GM20431 (cell line): ENCODE measurements at regions not wholly inside any gene's neighbourhood (a gene's known extent, or its start where the extent isn't known, plus 50 kb on each side); places are given as distances from the start of the nearest gene placed in this dataset.

ENCODE experiments used
- in situ Hi-C: fragments of 300-500 bp; cut with MseI, MboI; formaldehyde crosslinking; loops from one replicate; pipeline ENCODE4 v1.15.0; 2020; ENCODE audit warnings: low sequenced_read_pairs; ENCODE audit not compliant: unreplicated experiment

DNA sequence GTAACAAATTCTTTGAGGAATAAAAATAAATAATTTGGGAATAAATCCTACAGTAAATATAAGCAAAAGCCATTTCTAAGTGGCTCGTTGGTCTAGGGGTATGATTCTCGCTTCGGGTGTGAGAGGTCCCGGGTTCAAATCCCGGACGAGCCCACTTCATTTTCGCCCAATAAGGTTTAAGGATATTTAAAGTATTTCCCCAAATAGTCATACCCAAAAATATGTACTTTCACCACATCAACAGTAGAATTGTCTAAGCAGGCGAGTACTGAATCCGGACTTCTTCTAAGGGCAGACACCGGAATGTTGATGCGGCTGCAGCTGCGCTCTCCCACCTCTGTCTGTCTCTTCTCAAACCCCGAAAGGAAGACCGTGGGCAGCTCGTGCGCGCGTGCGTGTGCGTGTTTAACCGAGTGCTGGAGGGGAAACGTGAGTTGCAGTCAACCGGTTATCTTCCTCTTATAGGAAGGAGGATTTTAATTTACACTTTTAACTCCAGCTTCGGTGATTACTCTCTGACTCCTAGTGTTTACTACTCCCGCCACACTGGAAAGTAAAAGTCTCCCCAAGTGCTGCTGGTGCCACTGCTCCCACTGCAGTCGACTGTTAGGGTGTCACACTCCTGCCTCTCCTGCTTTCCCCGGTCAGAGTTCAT lies 155.7 kb upstream of the PRSS16 start:
- in situ Hi-C loops = no loop called here

DNA sequence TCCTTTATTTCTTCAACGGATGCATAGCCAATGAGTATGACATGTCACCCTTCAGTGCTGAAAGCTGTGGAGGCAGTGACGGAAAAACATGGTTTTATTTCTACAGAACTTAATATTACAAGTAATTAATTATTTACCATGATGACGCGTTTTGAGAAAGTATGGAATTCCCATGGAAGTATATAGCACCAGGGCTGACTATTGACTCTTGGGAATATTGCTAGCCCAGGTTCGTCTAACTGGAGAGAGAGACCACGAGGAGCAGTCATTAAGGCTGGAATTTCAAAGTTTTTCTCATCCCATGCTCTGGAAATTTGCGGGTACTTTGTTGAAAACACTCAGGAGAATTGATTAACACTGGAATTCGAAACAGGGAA lies 155.2 kb upstream of the PRSS16 start:
- in situ Hi-C loops = no loop called here

- in situ Hi-C loops = no loop called here
These were observed 151.6 kb upstream of the PRSS16 start for GRCh38 chr6:27095914-27096313.

- in situ Hi-C loops = no loop called here
These were observed 150.5 kb upstream of the PRSS16 start for GRCh38 chr6:27096834-27097511.

GRCh38 chr6:27098956-27099355 lies 148.5 kb upstream of the PRSS16 start:
- in situ Hi-C loops = no loop called here

DNA sequence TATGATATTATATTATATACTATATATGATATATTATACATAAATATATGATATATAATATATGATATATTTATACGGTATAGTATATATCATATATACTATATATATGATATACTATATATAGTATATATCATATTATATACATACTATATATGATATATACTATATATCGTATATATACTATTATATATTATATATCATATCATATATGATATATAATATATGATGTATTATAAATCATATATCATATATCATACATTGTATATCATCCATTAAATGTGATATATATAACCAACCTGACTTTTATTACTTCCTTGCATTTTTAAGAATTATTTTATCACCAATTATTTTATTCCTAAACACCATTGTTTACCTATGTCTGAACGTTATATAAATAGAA lies 146.6 kb upstream of the PRSS16 start:
- in situ Hi-C loops = no loop called here

- in situ Hi-C loops = no loop called here
These were observed 145.7 kb upstream of the PRSS16 start for GRCh38 chr6:27101824-27102223.

DNA sequence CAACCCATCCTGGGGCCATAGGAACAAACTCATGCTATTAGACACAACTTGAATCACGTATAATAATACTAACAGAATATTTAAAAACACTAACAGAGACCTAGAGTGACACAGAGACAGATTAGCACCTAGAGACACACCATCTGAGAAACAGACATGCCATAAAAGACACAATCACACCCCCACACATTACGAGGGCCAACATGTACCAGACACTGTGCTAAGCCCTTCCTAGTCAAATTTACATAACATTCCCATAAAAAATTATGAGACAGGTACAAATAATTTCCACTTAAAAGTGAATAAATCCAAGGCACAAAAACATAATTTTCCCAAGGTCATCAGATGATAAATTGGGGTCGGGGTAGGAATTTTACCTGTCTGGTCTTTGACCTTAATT lies 141.1 kb upstream of the PRSS16 start:
- in situ Hi-C loops = no loop called here

GRCh38 chr6:27111743-27112142 lies 135.8 kb upstream of the PRSS16 start:
- in situ Hi-C loops = no loop called here

- in situ Hi-C loops = no loop called here
These were observed 134.5 kb upstream of the PRSS16 start for GRCh38 chr6:27112974-27113373.

DNA sequence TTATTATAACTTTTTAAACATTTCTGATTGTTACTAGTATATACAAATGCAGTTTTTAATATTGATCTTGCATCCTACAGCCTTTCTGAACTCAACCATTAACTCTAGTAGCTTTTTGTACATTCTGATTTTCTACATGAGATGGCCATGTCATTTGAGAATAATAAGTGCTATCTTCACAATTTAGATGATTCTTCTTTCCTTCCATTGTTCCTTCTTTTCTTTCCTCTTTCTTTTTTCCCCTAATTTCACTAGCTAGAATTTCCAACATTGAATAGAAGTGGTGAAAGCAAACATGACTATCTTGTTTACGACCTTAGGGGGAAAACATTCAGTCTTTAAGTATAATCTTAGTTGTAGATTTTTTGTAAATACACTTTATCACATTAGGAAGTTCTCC lies 128.2 kb upstream of the PRSS16 start:
- in situ Hi-C loops = no loop called here

GRCh38 chr6:27119761-27120160 lies 127.7 kb upstream of the PRSS16 start:
- in situ Hi-C loops = no loop called here

DNA sequence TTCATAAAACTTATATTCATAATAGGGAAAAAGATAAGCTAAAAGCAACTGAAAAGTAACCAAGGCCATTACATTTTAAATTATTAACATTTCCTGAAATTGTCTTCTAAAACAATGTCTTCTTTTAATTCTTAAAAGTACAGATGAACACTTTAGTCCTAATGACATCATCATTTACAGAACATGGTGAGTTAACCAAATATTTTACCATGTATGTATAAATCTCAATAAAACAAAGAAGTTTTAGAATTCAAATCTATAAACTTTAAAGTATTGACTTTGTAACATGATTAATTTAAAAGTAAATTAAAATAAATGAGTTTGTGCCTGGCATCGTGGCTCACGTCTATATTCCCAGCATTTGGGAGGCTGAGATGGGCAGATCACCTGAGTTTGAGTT lies 125.9 kb upstream of the PRSS16 start:
- in situ Hi-C loops = no loop called here

DNA sequence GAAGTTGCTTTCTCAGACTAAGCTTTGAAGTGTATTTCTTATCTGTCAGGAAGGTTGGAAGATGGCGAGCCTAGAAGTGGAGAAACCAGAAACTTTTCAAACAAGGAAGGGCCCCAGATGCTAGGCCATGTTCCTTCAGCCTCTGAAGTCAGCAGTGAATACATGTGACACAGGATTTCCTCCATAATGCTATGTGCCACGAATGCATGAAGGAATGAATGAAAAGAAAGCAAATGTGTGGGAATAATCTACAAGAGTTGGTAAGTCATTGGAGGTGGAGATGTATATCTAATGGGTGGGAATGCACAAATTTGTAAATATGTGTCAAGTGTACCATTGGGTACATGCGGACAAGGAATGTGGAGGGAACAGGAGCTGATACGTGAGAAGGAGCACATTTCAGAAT lies 123.2 kb upstream of the PRSS16 start:
- in situ Hi-C loops = no loop called here

DNA sequence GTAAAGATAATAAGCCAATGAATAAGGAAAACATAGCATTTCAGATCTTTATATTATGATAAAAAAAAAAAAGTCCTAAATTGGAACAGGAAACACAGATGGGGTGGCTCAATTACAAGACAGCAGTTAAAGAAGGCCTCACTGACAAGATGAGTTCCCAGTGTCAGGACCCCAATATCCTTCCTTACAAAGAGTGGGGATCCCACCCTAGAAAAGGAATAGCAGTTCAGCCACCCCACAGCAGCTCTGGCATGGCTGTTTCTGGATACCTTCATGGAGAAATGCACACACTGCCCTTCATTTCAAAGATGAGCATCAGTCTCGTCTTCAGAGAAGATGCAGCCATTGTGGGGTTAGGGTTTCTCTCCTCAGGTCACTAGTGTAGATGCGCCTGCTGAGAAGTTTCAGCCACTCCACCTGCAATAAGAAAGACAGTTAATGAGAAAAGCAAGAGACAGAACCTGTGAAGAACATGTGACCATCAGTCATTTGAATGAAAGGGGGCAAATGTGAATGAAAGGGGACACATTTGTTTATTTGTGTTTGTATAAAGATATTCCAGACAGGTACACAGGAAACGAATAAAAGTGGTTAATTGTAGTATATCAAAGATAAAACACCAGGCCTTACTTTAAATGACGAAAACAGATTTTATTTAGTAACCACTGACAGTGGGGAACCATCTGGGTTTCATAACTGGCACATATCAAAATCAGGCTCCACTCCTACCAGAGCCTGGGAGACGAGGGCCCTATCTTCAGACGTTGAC lies 121.3 kb upstream of the PRSS16 start:
- in situ Hi-C loops = loop anchor here (25.0 kb wide), 2 partner anchors 914 to 1089 kb away; a partner anchor contains a TSS

DNA sequence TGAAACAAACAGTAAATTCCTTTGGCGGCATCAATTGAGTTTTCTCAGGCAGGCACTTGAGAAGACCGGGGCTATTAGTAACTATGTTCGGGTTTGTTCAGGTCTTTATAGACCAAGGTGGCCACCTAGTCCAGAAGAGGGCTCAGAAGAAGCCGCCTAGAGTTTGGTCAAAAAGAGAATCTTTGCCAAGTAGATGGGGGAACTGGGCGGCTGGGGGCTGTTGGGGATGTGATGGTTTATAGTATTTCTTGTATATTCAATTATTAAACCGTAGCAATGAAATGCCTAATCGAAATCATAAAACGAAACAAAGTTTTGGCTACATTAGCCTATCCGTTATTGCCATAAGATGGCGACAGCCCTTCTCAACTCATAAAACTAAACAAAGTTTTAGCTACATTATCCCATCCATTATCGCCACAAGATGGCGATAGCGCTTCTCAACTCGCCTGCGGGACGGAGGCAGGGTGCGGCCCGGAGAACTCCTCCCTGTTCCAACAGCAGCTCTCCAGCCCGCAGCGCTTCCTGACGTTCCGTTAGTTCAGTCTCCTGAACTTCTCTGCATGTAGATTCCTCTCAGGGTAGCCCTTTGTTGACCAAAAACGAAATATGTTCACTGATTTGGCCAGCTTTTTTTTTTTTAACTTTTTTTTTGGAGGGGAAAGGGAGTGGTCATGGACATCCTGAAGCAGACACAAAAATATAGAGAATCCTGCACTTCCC lies 120.5 kb upstream of the PRSS16 start:
- in situ Hi-C loops = loop anchor here (25.0 kb wide), 2 partner anchors 915 to 1090 kb away; a partner anchor contains a TSS

DNA sequence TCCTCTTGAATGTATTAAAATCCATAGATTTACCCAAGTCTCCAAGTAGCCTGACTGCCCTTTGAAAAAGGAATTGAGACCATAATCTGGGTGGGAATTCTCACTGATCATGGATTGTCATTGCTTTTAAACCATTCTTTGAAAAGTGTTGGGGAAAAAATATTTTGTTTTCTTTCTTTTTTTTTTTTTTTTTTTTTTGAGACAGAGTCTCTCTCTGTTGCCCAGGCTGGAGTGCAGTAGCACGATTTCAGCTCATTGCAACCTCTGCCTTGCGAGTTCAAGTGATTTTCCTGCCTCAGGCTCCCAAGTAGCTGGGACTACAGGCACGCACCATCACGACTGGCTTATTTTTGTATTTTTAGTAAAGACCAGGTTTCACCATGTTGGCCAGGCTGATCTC lies 119.6 kb upstream of the PRSS16 start:
- in situ Hi-C loops = loop anchor here (25.0 kb wide), 2 partner anchors 916 to 1091 kb away; a partner anchor contains a TSS

GRCh38 chr6:27128311-27129094 lies 119.0 kb upstream of the PRSS16 start:
- in situ Hi-C loops = loop anchor here (25.0 kb wide), 2 partner anchors 916 to 1091 kb away; a partner anchor contains a TSS

DNA sequence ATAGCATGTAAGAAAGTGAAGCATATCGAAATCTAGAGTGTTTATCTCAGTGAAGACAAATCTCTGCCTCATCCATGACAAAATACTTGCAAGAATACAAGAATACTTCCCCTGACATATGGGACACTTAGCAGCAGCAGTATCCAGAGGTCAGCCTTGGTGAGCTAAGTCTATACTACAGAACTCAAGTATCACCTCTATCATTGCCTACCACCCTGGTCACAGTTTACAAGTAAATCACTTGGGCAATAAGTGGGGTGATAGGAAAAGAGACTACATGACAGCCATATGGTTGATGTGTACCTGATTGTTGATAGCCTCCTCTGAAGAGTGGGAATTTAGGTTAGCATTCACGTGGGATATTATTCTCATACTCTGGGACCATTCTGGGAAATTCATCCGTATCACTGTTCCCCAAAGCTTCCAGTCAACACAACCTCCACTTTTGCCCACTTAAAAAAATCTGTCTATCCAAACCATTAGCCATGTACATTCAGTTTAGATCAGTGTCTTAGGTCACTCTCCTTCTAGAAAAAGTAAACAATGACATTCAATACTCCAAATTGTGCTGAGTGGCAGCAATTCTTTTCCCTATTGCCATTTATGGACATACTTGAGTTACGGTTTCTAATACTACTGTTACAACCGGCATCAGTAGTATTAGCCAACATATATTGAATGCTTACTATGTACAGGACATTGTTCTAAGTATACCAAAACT lies 118.2 kb upstream of the PRSS16 start:
- in situ Hi-C loops = loop anchor here (25.0 kb wide), 2 partner anchors 917 to 1092 kb away; a partner anchor contains a TSS
